Upper lobe of right lung (tissue), 1 donor: ENCODE measurements at regions not wholly inside any gene's neighbourhood (a gene's known extent, or its start where the extent isn't known, plus 50 kb on each side); places are given as distances from the start of the nearest gene placed in this dataset.

Source experiments
- ATAC-seq: fragments of 200-7000 bp; cut with Tn5 transposase; one replicate; pipeline ENCODE4 v1.9.1; 2020; ENCODE audit warnings: mild to moderate bottlenecking, moderate library complexity
- DNase-seq: peaks from one replicate; pipeline ENCODE4 v3.0.0-alpha.2; 2020
- H3K27ac ChIP-seq: fragments of 200-600 bp; one replicate; pipeline ENCODE4 v1.8.0; 2022
- H3K27me3 ChIP-seq: fragments of 200-600 bp; one replicate; pipeline ENCODE4 v1.8.0; 2022; ENCODE audit warnings: mild to moderate bottlenecking
- H3K36me3 ChIP-seq: fragments of 200-600 bp; one replicate; pipeline ENCODE4 v1.8.0; 2022
- H3K4me1 ChIP-seq: fragments of 200-600 bp; one replicate; pipeline ENCODE4 v1.8.0; 2022
- H3K4me3 ChIP-seq: fragments of 200-600 bp; one replicate; pipeline ENCODE4 v1.8.0; 2022; ENCODE audit warnings: mild to moderate bottlenecking
- H3K9me3 ChIP-seq: fragments of 200-600 bp; one replicate; pipeline ENCODE4 v1.8.0; 2022
- intact Hi-C: fragments of 100-400 bp; cut with DNase I; formaldehyde crosslinking; loops from one replicate; pipeline ENCODE4 v1.11.0; 2022
- TF ChIP-seq, protein P1 (sequence below): fragments of 200-600 bp; IDR thresholded peaks from one replicate; pipeline ENCODE4 v1.8.0; 2022; ENCODE audit warnings: antibody characterized with exemption
- donor health status: DM: no; HTN: yes; CAD: no; lungs with severe emphysema.

DNA sequence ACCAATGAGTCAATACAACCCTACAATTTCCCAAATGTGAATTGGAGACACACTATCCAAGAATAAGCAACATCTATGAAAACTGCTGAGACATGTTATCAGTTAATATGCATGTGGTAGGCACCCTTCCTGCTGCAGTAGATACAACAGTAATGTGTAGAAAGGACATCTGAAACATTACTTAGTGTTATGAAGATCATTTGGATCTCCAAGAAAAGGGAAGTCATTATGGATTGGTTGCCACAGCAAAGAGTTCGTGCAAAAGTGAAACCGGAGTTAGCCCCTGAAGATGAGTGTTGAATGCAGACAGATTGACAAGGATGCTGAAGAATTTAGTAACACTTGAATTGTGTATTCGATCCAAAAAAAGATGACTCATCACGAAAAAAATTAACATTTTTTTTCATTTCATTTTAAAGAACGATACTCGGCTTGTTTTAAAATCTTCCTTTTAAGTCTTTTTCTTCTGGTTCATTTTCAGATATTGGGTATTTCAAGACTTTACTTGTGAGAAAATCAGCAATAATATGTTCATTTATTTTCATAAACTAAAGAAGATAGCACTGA lies 322.4 kb upstream of the KLF6 start:
- no peaks in the 10 kb centered on the region for H3K9me3 ChIP-seq
- DNase-seq: no peak
- ATAC-seq: peak; percentile 64
- H3K36me3 ChIP-seq: no peaks in the 10 kb centered on the region
- no peaks in the 10 kb centered on the region for H3K27me3 ChIP-seq
- H3K4me3 ChIP-seq: no peak overlapping the region
- intact Hi-C loops: no loop called here
- TF ChIP-seq, protein P1, sequence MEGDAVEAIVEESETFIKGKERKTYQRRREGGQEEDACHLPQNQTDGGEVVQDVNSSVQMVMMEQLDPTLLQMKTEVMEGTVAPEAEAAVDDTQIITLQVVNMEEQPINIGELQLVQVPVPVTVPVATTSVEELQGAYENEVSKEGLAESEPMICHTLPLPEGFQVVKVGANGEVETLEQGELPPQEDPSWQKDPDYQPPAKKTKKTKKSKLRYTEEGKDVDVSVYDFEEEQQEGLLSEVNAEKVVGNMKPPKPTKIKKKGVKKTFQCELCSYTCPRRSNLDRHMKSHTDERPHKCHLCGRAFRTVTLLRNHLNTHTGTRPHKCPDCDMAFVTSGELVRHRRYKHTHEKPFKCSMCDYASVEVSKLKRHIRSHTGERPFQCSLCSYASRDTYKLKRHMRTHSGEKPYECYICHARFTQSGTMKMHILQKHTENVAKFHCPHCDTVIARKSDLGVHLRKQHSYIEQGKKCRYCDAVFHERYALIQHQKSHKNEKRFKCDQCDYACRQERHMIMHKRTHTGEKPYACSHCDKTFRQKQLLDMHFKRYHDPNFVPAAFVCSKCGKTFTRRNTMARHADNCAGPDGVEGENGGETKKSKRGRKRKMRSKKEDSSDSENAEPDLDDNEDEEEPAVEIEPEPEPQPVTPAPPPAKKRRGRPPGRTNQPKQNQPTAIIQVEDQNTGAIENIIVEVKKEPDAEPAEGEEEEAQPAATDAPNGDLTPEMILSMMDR: no peak
- no peak overlapping the region for H3K27ac ChIP-seq
- no peaks in the 10 kb centered on the region for H3K4me1 ChIP-seq

DNA sequence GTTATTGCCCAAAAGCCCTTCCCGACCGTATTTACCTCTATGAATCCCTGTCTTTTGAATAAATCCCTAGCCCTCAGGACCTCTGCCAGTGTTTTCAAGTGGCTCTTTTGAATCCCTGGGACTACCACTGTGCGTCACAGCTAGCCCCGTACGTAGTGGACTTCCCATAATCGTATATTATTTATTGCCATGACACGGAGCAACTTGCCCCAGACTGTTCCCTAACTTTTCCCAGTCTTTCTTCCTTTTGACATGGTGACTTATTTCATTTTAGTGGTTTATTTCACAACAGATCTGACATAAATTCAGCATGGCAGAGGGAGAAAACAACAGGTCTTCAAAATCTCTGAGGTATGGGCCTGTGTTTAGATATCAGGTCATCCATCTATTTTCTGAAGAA lies 318.6 kb upstream of the KLF6 start:
- Histone ChIP-seq H3K4me3 (no peak overlapping the region), H3K36me3 (no peaks in the 10 kb centered on the region), H3K4me1 (no peaks in the 10 kb centered on the region), H3K27me3 (no peaks in the 10 kb centered on the region), H3K9me3 (no peaks in the 10 kb centered on the region), H3K27ac (no peak overlapping the region)
- TF ChIP-seq, protein P1: no peak
- no peak for DNase-seq
- intact Hi-C loops: no loop called here
- no peak for ATAC-seq

DNA sequence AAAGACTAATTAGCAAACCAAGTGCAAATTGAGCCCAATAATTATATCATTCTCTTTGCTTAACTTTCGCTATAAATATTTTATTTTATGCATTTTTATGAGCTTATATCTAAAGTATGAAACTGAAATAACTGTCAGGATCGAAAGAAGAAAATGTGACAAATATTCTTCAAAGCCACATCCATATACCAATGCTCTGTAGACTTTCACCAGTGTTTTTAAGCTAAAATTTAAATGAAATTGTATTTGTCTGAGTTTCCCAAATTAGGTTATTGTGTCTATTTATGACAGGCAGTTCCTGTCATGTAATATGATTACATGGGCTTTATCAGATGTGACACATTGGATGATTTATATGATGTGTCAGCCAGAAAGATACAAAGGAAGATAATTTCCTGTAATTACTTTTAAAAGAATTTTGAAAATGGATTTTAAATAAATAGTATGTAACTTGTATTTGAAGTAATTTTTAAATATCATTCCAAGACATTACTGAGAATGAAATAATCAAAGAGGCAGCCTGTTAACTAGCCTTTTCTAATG lies 317.9 kb upstream of the KLF6 start:
- Histone ChIP-seq H3K4me3 (no peak overlapping the region), H3K9me3 (no peaks in the 10 kb centered on the region), H3K4me1 (no peaks in the 10 kb centered on the region), H3K27me3 (no peaks in the 10 kb centered on the region), H3K36me3 (no peaks in the 10 kb centered on the region), H3K27ac (no peak overlapping the region)
- DNase-seq (no peak), ATAC-seq (no peak)
- intact Hi-C loops: no loop called here
- TF ChIP-seq, protein P1: no peak

GRCh38 chr10:4101918-4102654 lies 317.1 kb upstream of the KLF6 start:
- ATAC-seq (peak; percentile 79), DNase-seq (no peak)
- TF ChIP-seq, protein P1: no peak
- Histone ChIP-seq H3K4me3 (no peak overlapping the region), H3K9me3 (no peaks in the 10 kb centered on the region), H3K36me3 (no peaks in the 10 kb centered on the region), H3K27ac (no peak overlapping the region), H3K27me3 (no peaks in the 10 kb centered on the region), H3K4me1 (no peaks in the 10 kb centered on the region)
- intact Hi-C loops: no loop called here

GRCh38 chr10:4100380-4100779 lies 315.4 kb upstream of the KLF6 start:
- TF ChIP-seq, protein P1: no peak
- Histone ChIP-seq H3K4me3 (no peak overlapping the region), H3K4me1 (no peaks in the 10 kb centered on the region), H3K36me3 (no peaks in the 10 kb centered on the region), H3K27ac (no peak overlapping the region), H3K27me3 (no peaks in the 10 kb centered on the region), H3K9me3 (no peaks in the 10 kb centered on the region)
- ATAC-seq (no peak), DNase-seq (no peak)
- intact Hi-C loops: no loop called here
